ENCODE measurements at regions not wholly inside any gene's neighbourhood (a gene's known extent, or its start where the extent isn't known, plus 50 kb on each side); places are given as distances from the start of the nearest gene placed in this dataset.

DNA sequence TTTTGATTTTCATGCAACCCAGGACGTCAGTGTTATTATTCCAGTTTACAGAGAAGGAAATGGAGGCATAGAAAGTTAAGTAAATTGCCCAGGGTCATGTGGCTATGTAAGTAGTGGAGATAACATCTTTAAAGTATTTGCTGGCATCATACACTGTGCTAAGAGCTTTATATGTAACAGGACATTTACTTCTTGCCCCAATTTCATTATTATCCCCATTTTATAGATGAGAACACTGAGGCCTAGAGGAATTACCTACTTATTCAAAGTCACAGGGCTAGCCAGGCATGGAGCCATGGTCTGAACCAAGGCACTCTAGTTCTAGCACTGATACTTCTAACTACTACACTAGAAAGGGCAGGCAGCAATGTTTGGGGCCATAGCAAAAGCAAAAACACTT, 107.3 kb upstream of the ANKRD28 start:
- TF ChIP-seq, protein P1, sequence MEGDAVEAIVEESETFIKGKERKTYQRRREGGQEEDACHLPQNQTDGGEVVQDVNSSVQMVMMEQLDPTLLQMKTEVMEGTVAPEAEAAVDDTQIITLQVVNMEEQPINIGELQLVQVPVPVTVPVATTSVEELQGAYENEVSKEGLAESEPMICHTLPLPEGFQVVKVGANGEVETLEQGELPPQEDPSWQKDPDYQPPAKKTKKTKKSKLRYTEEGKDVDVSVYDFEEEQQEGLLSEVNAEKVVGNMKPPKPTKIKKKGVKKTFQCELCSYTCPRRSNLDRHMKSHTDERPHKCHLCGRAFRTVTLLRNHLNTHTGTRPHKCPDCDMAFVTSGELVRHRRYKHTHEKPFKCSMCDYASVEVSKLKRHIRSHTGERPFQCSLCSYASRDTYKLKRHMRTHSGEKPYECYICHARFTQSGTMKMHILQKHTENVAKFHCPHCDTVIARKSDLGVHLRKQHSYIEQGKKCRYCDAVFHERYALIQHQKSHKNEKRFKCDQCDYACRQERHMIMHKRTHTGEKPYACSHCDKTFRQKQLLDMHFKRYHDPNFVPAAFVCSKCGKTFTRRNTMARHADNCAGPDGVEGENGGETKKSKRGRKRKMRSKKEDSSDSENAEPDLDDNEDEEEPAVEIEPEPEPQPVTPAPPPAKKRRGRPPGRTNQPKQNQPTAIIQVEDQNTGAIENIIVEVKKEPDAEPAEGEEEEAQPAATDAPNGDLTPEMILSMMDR (IDR thresholded peaks at IDR 0.05), result no peak
- TF ChIP-seq POLR2A (IDR thresholded peaks at IDR 0.05) (no peak), POLR2AphosphoS5 (IDR thresholded peaks at IDR 0.05) (no peak), EP300 (IDR thresholded peaks at IDR 0.05) (no peak)
